Mesothelial cell of epicardium (in vitro differentiated cells): ENCODE measurements at regions not wholly inside any gene's neighbourhood (a gene's known extent, or its start where the extent isn't known, plus 50 kb on each side); places are given as distances from the start of the nearest gene placed in this dataset.
"Not testable (repeated sequence)": the region's sequence is repeated elsewhere in the genome, so short reads cannot be mapped to it uniquely, and the experiment has no call there.

Experiments
- DNase-seq, 2 experiments: peaks; one replicate each; pipeline ENCODE4 v3.0.0; 2021; ENCODE audit warnings: low spot score in 2 of 2; ENCODE audit not compliant: unreplicated experiment in 2 of 2
- H3K27ac Mint-ChIP-seq: 2 replicates; pipeline ENCODE4 v1.8.0; 2021; ENCODE audit warnings: mixed read lengths
- H3K27me3 Mint-ChIP-seq: 2 replicates; pipeline ENCODE4 v1.8.0; 2021; ENCODE audit warnings: low read depth, mixed read lengths
- H3K36me3 Mint-ChIP-seq: 2 replicates; pipeline ENCODE4 v1.8.0; 2021; ENCODE audit warnings: mixed read lengths
- H3K4me1 Mint-ChIP-seq: 2 replicates; pipeline ENCODE4 v1.8.0; 2021; ENCODE audit warnings: mixed read lengths
- H3K4me3 Mint-ChIP-seq: 2 replicates; pipeline ENCODE4 v1.8.0; 2021; ENCODE audit warnings: mild to moderate bottlenecking, moderate library complexity, mixed read lengths
- H3K9me3 Mint-ChIP-seq: 2 replicates; pipeline ENCODE4 v1.8.0; 2021; ENCODE audit warnings: mixed read lengths
- CTCF ChIP-seq: fragments of 200-600 bp; sonication (generic); IDR thresholded peaks from one replicate; pipeline ENCODE4 v1.5.0; 2021; ENCODE audit warnings: antibody characterized with exemption; ENCODE audit not compliant: unreplicated experiment

- Mint-ChIP-seq H3K27ac (no peak overlapping the region), H3K27me3 (peaks cover 87% of the 10 kb centered on the region), H3K9me3 (no peaks in the 10 kb centered on the region), H3K36me3 (no peaks in the 10 kb centered on the region), H3K4me3 (no peak overlapping the region), H3K4me1 (no peaks in the 10 kb centered on the region)
- no peak for DNase-seq
- no peak for TF ChIP-seq CTCF
Observed at GRCh38 chr12:4829161-4829792, 80.4 kb upstream of the KCNA1 start.

- peaks cover 82% of the 10 kb centered on the region for H3K27me3 Mint-ChIP-seq
- no peaks in the 10 kb centered on the region for H3K9me3 Mint-ChIP-seq
- TF ChIP-seq CTCF = no peak
- H3K27ac Mint-ChIP-seq = no peak overlapping the region
- no peak for DNase-seq
- H3K36me3 Mint-ChIP-seq = no peaks in the 10 kb centered on the region
- H3K4me3 Mint-ChIP-seq = no peak overlapping the region
- H3K4me1 Mint-ChIP-seq = no peaks in the 10 kb centered on the region
Observed at GRCh38 chr12:4829793-4830162, 79.9 kb upstream of the KCNA1 start.

- H3K27ac Mint-ChIP-seq = no peak overlapping the region
- no peaks in the 10 kb centered on the region for H3K4me1 Mint-ChIP-seq
- H3K4me3 Mint-ChIP-seq = no peak overlapping the region
- TF ChIP-seq CTCF = no peak
- H3K27me3 Mint-ChIP-seq = peaks cover 75% of the 10 kb centered on the region
- no peak for DNase-seq
- H3K36me3 Mint-ChIP-seq = no peaks in the 10 kb centered on the region
- H3K9me3 Mint-ChIP-seq = no peaks in the 10 kb centered on the region
Observed at GRCh38 chr12:4830556-4831210, 79.0 kb upstream of the KCNA1 start.

GRCh38 chr12:4833053-4833452 is 76.7 kb upstream of the KCNA1 start:
- Mint-ChIP-seq H3K4me3 (no peak overlapping the region), H3K36me3 (no peaks in the 10 kb centered on the region), H3K9me3 (no peaks in the 10 kb centered on the region), H3K27ac (no peak overlapping the region), H3K27me3 (peaks cover 67% of the 10 kb centered on the region), H3K4me1 (no peaks in the 10 kb centered on the region)
- TF ChIP-seq CTCF = no peak
- no peak for DNase-seq

- no peak overlapping the region for H3K4me3 Mint-ChIP-seq
- no peak overlapping the region for H3K27ac Mint-ChIP-seq
- TF ChIP-seq CTCF = no peak
- no peaks in the 10 kb centered on the region for H3K36me3 Mint-ChIP-seq
- no peaks in the 10 kb centered on the region for H3K4me1 Mint-ChIP-seq
- no peaks in the 10 kb centered on the region for H3K9me3 Mint-ChIP-seq
- no peak for DNase-seq
- H3K27me3 Mint-ChIP-seq = peaks cover 67% of the 10 kb centered on the region
Observed at GRCh38 chr12:4833524-4833923, 76.2 kb upstream of the KCNA1 start.

GRCh38 chr12:4842401-4842800 is 67.3 kb upstream of the KCNA1 start:
- not testable (repeated sequence) for H3K36me3 Mint-ChIP-seq, DNase-seq, H3K4me1 Mint-ChIP-seq, H3K9me3 Mint-ChIP-seq, H3K4me3 Mint-ChIP-seq, H3K27ac Mint-ChIP-seq
- H3K27me3 Mint-ChIP-seq = peaks cover 58% of the 10 kb centered on the region
